ENCODE measurements at regions not wholly inside any gene's neighbourhood (a gene's known extent, or its start where the extent isn't known, plus 50 kb on each side); places are given as distances from the start of the nearest gene placed in this dataset.

GRCh38 chr18:40608226-40608625, 1346.8 kb upstream of the PIK3C3 start:
- H3K27me3 ChIP-seq (replicated peaks in 1 of 4; ENCODE audit: control insufficient read depth in 3 of 4, extremely low read depth in 1 of 4, insufficient read depth in 3 of 4, low read length in 3 of 4), result no peaks in the 10 kb centered on the region

More at GRCh38 chr18:40608226-40608625, 1346.8 kb upstream of the PIK3C3 start:
- no peak for TF ChIP-seq POLR2A (IDR thresholded peaks at IDR 0.05; ENCODE audit: control extremely low read depth in 1 of 2, low read depth in 2 of 2, low read length in 2 of 2)
- H2BK5ac ChIP-seq (ENCODE audit: low read depth, low read length), result no peak overlapping the region
- no peak overlapping the region for H3K4ac ChIP-seq (replicated peaks; ENCODE audit: insufficient read length, low read depth, low read length)
- no peak overlapping the region for H4K8ac ChIP-seq (ENCODE audit: extremely low read depth, insufficient read depth, low read length)
- no peak overlapping the region for H3K18ac ChIP-seq (ENCODE audit: extremely low read depth, low read length)
- no peaks in the 10 kb centered on the region for H4K20me1 ChIP-seq (replicated peaks in 1 of 2; ENCODE audit: control insufficient read depth in 1 of 2, insufficient read depth in 2 of 2, low read length in 2 of 2)
- H2BK12ac ChIP-seq (ENCODE audit: low read depth, low read length), result no peak overlapping the region
- H3K14ac ChIP-seq (ENCODE audit: insufficient read length), result no peak overlapping the region
- no peaks in the 10 kb centered on the region for H3K23me2 ChIP-seq (ENCODE audit: low read depth, low read length)
- no peak overlapping the region for H3K27ac ChIP-seq (ENCODE audit: low read depth, low read length)
- POLR2A ChIA-PET (ENCODE audit: partially characterized antibody), result no interaction called here
- 95% methylated on average over 2 of the region's 2 CpGs; no CpG with 5 or more reads in 1 of the 2 experiments for WGBS, 2 experiments (ENCODE audit: extremely low coverage in 1 of 2, insufficient coverage in 1 of 2, insufficient read length in 1 of 2, insufficient replicate concordance in 2 of 2, low coverage in 1 of 2, low lambda C conversion rate in 2 of 2, missing lambda C conversion rate in 1 of 2)
- no peak overlapping the region for H3K23ac ChIP-seq (ENCODE audit: insufficient read length)
- H2AFZ ChIP-seq (ENCODE audit: low read length), result no peak overlapping the region
- no peaks in the 10 kb centered on the region for H3K9me3 ChIP-seq (ENCODE audit: insufficient read depth in 2 of 2, low read depth in 1 of 2, low read length in 1 of 2)
- H3K4me3 ChIP-seq (ENCODE audit: extremely low read depth in 1 of 4, insufficient read depth in 2 of 4, low read depth in 3 of 4, low read length in 4 of 4), result no peak overlapping the region
- CTCF ChIA-PET (ENCODE audit: partially characterized antibody), result interaction anchor here (1.0 kb wide), 1 partner anchor 34 kb away, joined by 3 read pairs; no protein-coding TSS in a partner anchor
- H3K4me2 ChIP-seq (ENCODE audit: insufficient read depth in 1 of 2, low read depth in 2 of 2, low read length in 2 of 2), result no peak overlapping the region
- no peak overlapping the region for H3K56ac ChIP-seq (replicated peaks; ENCODE audit: insufficient read length, low read depth, low read length)
- H4K91ac ChIP-seq (replicated peaks; ENCODE audit: insufficient read length, low read length), result no peak overlapping the region
- H4K5ac ChIP-seq (ENCODE audit: insufficient read length, low read depth, low read length), result no peak overlapping the region
- no peak overlapping the region for H2BK15ac ChIP-seq (ENCODE audit: low read length)
- H3K9ac ChIP-seq (replicated peaks in 1 of 4; ENCODE audit: extremely low read depth in 1 of 4, low read depth in 3 of 4, low read length in 3 of 4), result no peak overlapping the region
- no peaks in the 10 kb centered on the region for H3K79me2 ChIP-seq (ENCODE audit: control insufficient read depth in 1 of 2, insufficient read depth in 2 of 2, low read length in 2 of 2)
- DNase-seq (ENCODE audit: low read depth in 1 of 2, low spot score in 2 of 2) (no peak), FAIRE-seq (no peak)
- H3K4me1 ChIP-seq (replicated peaks in 1 of 4; ENCODE audit: control insufficient read depth in 3 of 4, insufficient read depth in 4 of 4, low read length in 3 of 4), result peaks cover 0 to 5% (median 0%) of the 10 kb centered on the region in 4 experiments; a peak in 1 of 7 replicates
- no peak overlapping the region for H2AK5ac ChIP-seq (ENCODE audit: low read depth, low read length)
- H3K36me3 ChIP-seq (ENCODE audit: control insufficient read depth in 2 of 4, insufficient read depth in 4 of 4, low read length in 3 of 4), result no peaks in the 10 kb centered on the region
- H2BK20ac ChIP-seq (ENCODE audit: low read length), result no peak overlapping the region
- no peaks in the 10 kb centered on the region for H3K79me1 ChIP-seq (ENCODE audit: low read depth, low read length)
- H2BK120ac ChIP-seq (replicated peaks; ENCODE audit: low read depth, low read length), result no peak overlapping the region

Data from H1 (cell line).